LHCN-M2 (cell line): ENCODE measurements at regions not wholly inside any gene's neighbourhood (a gene's known extent, or its start where the extent isn't known, plus 50 kb on each side); places are given as distances from the start of the nearest gene placed in this dataset.
"Not testable (repeated sequence)": the region's sequence is repeated elsewhere in the genome, so short reads cannot be mapped to it uniquely, and the experiment has no call there.

Source experiments
- DNase-seq: peaks from one replicate; pipeline ENCODE4 v3.0.0-alpha.2; 2012; ENCODE audit warnings: low read depth

- DNase-seq, result no peak
Observed at GRCh38 chr3:4071481-4072184, 231.5 kb upstream of the SETMAR start.

DNA sequence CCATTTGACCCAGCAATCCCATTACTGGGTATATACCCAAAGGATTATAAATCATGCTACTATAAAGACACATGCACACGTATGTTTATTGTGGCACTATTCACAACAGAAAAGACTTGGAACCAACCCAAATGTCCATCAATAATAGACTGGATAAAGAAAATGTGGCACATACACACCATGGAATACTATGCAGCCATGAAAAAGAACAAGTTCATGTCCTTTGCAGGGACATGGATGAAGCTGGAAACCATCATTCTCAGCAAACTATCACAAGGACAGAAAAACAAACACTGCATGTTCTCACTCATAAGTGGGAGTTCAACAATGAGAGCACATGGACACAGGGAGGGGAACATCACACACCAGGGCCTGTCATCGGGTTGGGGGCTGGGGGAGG lies 225.9 kb upstream of the SETMAR start:
- DNase-seq, result not testable (repeated sequence)

GRCh38 chr3:4077950-4078349 lies 225.2 kb upstream of the SETMAR start:
- DNase-seq, result no peak

- no peak for DNase-seq
Observed at GRCh38 chr3:4078903-4079302, 224.3 kb upstream of the SETMAR start.

GRCh38 chr3:4079339-4080195 lies 223.6 kb upstream of the SETMAR start:
- DNase-seq, result no peak

DNA sequence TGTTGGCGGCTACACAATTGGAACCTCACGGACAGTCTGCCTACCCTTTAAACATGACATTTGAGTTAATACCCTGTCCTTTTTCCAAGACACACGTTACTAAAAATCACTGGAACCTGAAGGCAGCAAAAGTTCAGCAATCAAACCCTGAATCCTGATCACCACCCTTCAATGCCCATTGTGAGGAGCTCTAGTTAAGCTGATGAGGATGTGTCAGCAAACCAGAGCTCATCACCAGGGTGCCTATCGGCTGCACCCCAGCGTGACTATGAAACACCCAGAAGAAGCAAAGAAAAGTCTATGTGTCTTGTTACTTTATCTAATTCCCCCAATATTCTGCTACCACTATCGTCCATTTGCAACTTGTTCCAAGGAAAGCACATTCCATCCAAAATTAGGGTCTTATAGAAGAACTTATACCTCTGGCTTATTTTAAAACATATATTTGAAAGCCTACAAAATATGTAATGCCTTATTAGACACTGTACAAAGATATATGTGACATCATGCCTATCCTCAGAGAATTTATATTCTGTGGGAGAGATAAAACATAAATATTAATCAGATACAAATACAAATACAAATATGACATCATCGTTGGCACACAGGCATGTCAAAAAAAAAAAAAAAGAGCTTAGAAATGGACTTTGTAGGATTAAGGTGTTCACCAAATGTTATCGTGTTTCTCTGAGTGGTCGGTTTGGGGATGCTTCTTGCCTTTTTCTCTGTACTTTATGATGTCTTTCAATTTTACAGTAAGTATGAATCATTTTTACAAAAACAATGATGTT lies 219.7 kb upstream of the SETMAR start:
- no peak for DNase-seq

DNA sequence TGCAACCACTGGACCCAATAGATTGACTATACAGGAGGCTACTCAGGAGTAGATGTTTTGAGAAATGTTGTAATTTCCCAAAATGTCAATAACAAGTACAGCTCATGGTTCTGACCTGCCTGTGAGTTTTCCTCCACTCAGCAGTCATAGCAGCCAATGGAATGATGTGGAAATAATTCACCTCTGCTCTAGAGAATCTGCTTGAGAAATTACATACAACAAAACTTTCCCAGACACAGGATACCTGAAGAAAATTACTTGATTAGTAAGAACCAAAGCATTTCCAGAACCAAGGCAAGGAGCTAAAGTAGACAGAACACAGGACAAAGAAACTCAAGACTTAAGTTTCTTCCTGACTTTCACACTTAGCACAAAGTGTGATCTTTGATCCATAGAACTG lies 218.9 kb upstream of the SETMAR start:
- DNase-seq, result no peak

GRCh38 chr3:4086662-4087061 lies 216.5 kb upstream of the SETMAR start:
- DNase-seq, result not testable (repeated sequence)

DNA sequence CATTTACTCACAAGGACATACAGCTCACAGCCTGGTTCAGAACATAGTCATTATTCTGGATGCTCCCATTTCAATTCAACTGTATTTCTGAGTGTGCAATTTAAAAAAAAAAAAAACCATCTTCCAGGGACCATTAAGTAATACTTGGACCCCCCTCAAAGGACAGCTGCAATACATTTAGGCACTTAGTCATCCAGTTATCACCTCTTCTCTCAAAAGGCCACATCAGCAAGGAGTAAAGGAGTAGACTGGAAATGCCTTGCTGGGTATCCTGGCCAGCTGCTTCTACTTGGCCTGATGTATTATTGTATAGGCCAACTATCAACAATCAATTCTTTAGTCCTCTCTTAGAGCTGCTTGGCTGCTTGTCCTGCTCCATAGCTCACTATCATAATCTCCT lies 211.4 kb upstream of the SETMAR start:
- DNase-seq, result no peak

- no peak for DNase-seq
Observed at GRCh38 chr3:4097801-4098200, 205.4 kb upstream of the SETMAR start.

DNA sequence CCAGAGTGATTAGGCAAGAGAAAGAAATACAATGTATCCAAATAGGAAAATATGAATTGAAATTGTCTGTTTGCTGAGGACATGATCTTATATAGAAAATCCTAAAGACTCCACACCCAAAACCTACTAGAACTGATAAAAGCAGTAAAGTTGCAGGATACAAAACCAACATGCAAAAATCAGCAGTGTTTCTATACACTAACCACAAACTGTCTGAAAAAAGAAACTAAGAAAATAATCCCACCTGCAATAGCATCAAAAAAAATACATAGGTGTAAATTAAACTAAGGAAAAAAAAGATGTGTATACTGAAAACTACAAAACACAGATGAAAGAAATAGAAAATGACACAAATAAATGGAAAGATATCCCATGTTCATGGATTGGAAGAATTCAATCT lies 203.6 kb upstream of the SETMAR start:
- DNase-seq, result no peak

GRCh38 chr3:4107430-4107829 lies 195.7 kb upstream of the SETMAR start:
- DNase-seq, result no peak

DNA sequence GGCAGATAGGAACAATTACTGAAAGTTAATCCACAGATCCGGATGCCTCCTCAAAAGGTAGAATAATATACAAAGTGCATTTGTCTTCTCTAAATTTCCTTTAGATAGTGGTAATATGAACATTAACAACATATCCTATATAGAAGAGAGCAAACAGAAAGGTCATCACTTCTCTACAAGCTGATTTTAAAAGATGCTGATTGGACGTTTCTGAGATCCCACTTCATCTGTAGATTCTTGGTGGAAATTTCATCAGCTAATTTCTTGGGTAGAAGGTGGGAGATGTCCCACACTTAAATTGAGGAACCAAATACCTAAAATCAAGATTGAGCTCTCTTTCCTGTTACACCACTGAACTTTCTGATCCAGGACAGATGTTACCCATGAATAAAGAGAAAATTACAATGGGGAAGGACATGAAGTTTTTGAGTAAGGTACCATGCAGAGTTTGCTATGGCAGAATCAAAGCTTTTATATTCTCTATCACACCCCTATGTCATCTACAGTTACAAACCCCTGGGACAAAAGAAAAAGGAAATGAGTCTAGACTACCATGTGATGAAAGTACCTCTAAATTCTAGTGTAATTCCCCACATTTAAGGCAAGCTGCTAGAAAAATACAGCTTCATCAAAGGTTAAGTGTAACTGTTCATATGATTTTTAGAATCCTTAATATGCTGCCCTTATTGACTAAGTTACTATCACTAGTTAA lies 189.2 kb upstream of the SETMAR start:
- no peak for DNase-seq

DNA sequence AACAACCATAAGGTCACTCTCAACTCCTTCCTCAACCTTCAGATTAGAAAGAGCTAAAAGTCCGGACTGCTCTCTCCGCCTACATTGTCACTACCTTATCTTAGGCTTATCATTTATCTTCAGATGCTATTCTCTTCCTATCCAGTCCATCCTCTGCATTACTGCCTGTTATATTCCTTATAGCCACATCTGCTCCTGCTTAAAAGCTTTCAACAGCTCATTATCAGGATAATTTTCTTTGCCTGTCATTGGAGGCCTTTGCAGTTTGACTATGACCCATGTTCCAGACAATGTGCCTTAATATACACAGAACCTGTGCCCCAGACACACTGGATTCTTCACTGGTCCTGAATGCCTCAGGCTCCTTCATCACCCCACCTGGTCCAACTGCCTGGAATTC lies 184.1 kb upstream of the SETMAR start:
- no peak for DNase-seq

GRCh38 chr3:4125576-4125975 lies 177.6 kb upstream of the SETMAR start:
- DNase-seq, result no peak

DNA sequence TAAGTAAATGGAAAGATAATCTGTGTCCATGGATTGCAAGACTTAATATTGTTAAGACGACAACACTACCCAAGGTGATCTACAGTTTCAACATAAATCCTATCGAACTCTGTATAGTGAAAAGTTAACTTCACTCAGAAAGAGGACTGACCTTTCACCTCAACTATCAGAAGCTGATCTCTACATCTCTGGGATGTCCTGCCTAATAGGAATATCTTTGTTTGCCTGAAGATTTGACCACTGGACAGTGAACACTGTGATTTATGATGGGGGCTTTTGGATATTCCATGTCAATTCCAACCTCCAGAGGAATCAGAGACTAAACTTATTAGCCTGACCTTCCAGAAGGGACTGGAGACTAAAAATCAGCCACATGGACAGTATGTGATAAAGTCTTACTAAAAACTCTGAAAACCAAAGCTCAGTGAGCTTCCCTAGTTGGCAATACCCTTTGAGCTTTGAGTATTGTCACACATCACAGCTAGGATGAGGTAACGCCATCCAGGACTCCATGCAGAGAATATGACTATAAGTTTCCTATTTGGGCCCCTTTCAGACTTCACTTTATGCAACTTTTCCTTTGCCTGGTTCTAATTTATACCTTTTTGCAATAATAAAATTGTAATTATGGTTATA lies 164.9 kb upstream of the SETMAR start:
- no peak for DNase-seq

DNA sequence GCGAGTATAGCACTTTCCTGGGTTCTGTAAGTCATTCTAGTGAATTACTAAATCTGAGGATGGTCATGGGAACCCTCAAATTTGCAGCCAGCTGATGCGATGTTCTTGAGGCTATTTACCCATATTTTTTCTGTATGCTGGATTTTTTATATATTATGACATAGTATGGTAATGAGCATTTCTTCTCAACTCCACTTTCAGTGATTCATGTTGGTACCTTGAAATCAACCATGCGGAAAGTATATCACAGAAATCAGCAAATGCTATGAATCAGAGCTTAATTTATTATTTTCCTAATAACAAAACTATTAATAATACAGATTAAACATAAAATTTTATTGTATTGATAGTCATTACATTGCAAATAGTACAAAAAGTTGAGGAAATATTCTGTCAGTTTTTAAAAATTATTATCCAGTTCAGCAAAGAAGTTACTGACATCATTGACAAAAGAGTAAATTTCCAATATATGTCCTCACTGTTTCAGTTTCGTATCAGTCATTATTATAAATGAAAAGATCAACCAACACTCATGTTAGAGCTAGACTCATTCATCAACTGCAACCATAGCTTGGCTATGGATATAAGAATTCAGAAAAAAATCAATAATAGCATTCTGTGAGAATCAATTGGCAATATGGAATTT lies 164.3 kb upstream of the SETMAR start:
- DNase-seq, result no peak

GRCh38 chr3:4139462-4140140 lies 163.6 kb upstream of the SETMAR start:
- DNase-seq, result no peak

GRCh38 chr3:4140921-4141320 lies 162.2 kb upstream of the SETMAR start:
- DNase-seq, result no peak

- no peak for DNase-seq
Observed at GRCh38 chr3:4147556-4148118, 155.5 kb upstream of the SETMAR start.
